ENCODE measurements at regions not wholly inside any gene's neighbourhood (a gene's known extent, or its start where the extent isn't known, plus 50 kb on each side); places are given as distances from the start of the nearest gene placed in this dataset.
"Not testable (repeated sequence)": the region's sequence is repeated elsewhere in the genome, so short reads cannot be mapped to it uniquely, and the experiment has no call there.

GRCh38 chr14:21822109-21822508, 148.5 kb upstream of the OR4E1 start:
- H3K27ac ChIP-seq = no peak overlapping the region
- TF ChIP-seq, protein P1, sequence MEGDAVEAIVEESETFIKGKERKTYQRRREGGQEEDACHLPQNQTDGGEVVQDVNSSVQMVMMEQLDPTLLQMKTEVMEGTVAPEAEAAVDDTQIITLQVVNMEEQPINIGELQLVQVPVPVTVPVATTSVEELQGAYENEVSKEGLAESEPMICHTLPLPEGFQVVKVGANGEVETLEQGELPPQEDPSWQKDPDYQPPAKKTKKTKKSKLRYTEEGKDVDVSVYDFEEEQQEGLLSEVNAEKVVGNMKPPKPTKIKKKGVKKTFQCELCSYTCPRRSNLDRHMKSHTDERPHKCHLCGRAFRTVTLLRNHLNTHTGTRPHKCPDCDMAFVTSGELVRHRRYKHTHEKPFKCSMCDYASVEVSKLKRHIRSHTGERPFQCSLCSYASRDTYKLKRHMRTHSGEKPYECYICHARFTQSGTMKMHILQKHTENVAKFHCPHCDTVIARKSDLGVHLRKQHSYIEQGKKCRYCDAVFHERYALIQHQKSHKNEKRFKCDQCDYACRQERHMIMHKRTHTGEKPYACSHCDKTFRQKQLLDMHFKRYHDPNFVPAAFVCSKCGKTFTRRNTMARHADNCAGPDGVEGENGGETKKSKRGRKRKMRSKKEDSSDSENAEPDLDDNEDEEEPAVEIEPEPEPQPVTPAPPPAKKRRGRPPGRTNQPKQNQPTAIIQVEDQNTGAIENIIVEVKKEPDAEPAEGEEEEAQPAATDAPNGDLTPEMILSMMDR (IDR thresholded peaks at IDR 0.05) = no peak
- H3K27me3 ChIP-seq (ENCODE audit: low read depth) = no peaks in the 10 kb centered on the region
- ATAC-seq (no peak), DNase-seq (no peak)
- H3K4me3 ChIP-seq = no peak overlapping the region
- H3K4me1 ChIP-seq = no peaks in the 10 kb centered on the region
- H3K9me3 ChIP-seq = peaks cover 4% of the 10 kb centered on the region
- intact Hi-C loops (cut with DNase I) = no loop called here
- H3K36me3 ChIP-seq = no peaks in the 10 kb centered on the region

- intact Hi-C loops (cut with DNase I) = no loop called here
- Histone ChIP-seq H3K4me1 (no peaks in the 10 kb centered on the region), H3K27me3 (ENCODE audit: low read depth) (no peaks in the 10 kb centered on the region), H3K9me3 (peaks cover 12% of the 10 kb centered on the region), H3K4me3 (no peak overlapping the region), H3K36me3 (no peaks in the 10 kb centered on the region), H3K27ac (no peak overlapping the region)
- ATAC-seq = no peak
- TF ChIP-seq, protein P1 (IDR thresholded peaks at IDR 0.05) = no peak
- no peak for DNase-seq
Measured at GRCh38 chr14:21820631-21821030, 147.0 kb upstream of the OR4E1 start.

DNA sequence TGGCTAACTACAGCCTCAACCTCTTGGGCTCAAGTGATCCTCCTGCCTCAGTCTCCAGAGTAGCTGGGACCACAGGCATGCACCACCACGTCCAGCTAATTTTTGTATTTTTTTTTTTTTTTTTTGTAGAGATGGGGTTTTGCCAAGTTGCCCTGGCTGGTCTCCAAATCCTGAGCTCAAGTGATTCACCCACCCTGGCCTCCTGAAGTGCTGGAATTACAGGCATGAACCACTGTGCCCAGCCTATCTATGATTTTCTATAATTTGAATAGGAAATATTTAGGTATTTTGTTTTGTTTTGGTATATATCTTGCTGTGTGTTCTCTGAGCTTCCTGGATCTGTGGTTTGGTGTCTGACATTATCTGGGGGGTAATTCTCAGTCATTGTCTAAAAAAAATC, 146.3 kb upstream of the OR4E1 start:
- intact Hi-C loops (cut with DNase I) = not testable (repeated sequence)

DNA sequence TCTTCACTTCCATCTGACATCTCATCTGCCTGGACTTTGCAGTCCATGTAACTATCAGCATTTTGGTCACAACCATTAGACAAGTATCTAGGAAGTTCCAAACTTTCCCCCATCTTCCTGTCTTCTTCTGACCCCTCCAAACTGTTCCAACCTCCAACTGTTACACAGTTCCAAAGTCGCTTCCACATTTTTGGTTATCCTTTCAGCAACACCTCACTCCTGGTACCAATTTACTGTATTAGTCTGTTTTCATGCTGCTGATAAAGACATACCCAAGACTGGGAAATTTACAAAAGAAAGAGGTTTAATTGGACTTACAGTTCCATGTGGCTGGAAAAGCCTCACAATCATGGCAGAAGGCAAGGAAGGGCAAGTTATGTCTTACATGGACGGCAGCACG, 143.4 kb upstream of the OR4E1 start:
- H3K9me3 ChIP-seq = peaks cover 12% of the 10 kb centered on the region
- H3K4me1 ChIP-seq; H3K27me3 ChIP-seq (ENCODE audit: low read depth); DNase-seq; intact Hi-C loops (cut with DNase I); H3K4me3 ChIP-seq; H3K36me3 ChIP-seq; ATAC-seq; H3K27ac ChIP-seq: not testable (repeated sequence)

More for the DNA sequence above, 146.3 kb upstream of the OR4E1 start:
- H3K4me3 ChIP-seq; H3K4me1 ChIP-seq; H3K27me3 ChIP-seq (ENCODE audit: low read depth); H3K27ac ChIP-seq; DNase-seq; H3K36me3 ChIP-seq; ATAC-seq: not testable (repeated sequence)
- peaks cover 12% of the 10 kb centered on the region for H3K9me3 ChIP-seq

- ATAC-seq (no peak), DNase-seq (no peak)
- H3K4me3 ChIP-seq = no peak overlapping the region
- no peaks in the 10 kb centered on the region for H3K4me1 ChIP-seq
- no peaks in the 10 kb centered on the region for H3K27me3 ChIP-seq (ENCODE audit: low read depth)
- no peaks in the 10 kb centered on the region for H3K36me3 ChIP-seq
- TF ChIP-seq, protein P1 (IDR thresholded peaks at IDR 0.05) = no peak
- intact Hi-C loops (cut with DNase I) = no loop called here
- H3K27ac ChIP-seq = no peak overlapping the region
- no peaks in the 10 kb centered on the region for H3K9me3 ChIP-seq
Measured at GRCh38 chr14:21807975-21808374, 134.4 kb upstream of the OR4E1 start.

DNA sequence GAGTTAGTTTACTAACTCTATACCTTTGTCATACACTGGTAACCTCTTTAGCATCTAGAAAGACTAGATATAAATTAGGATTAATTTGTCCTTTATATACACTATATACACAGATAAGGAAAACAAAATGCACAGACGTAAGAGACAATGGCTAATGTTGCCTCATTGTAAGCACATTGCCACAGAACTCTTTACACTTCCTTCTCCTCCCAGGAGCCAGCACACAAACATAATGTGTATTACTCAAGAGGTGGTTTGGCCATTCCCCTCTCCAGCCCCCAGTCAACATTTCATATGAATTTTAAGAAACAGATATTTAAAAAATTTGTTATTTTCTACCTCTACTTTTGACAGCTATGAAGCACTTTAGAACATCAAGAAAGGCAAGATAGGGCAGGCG, 131.4 kb upstream of the OR4E1 start:
- H3K27me3 ChIP-seq (ENCODE audit: low read depth) = no peaks in the 10 kb centered on the region
- no peaks in the 10 kb centered on the region for H3K36me3 ChIP-seq
- intact Hi-C loops (cut with DNase I) = no loop called here
- no peaks in the 10 kb centered on the region for H3K9me3 ChIP-seq
- TF ChIP-seq, protein P1 (IDR thresholded peaks at IDR 0.05) = no peak
- no peak overlapping the region for H3K4me3 ChIP-seq
- no peaks in the 10 kb centered on the region for H3K4me1 ChIP-seq
- DNase-seq = no peak
- ATAC-seq = no peak
- H3K27ac ChIP-seq = no peak overlapping the region

GRCh38 chr14:21802441-21802840, 128.8 kb upstream of the OR4E1 start:
- TF ChIP-seq, protein P1 (IDR thresholded peaks at IDR 0.05) = no peak
- no peak overlapping the region for H3K4me3 ChIP-seq
- no peak for ATAC-seq
- no peaks in the 10 kb centered on the region for H3K4me1 ChIP-seq
- intact Hi-C loops (cut with DNase I) = no loop called here
- no peaks in the 10 kb centered on the region for H3K9me3 ChIP-seq
- no peak overlapping the region for H3K27ac ChIP-seq
- H3K36me3 ChIP-seq = no peaks in the 10 kb centered on the region
- no peaks in the 10 kb centered on the region for H3K27me3 ChIP-seq (ENCODE audit: low read depth)
- DNase-seq = no peak
